CD4-positive, CD25-positive, alpha-beta regulatory T cell (primary cell): ENCODE measurements at regions not wholly inside any gene's neighbourhood (a gene's known extent, or its start where the extent isn't known, plus 50 kb on each side); places are given as distances from the start of the nearest gene placed in this dataset.
A peak's percentile ranks its signal among the peaks of the same experiment; 100 is the strongest.

Source experiments
- ATAC-seq, 2 donors: fragments of 150-1000 bp; cut with Tn5 transposase; one replicate each; pipeline ENCODE4 v1.10.0; 2021; ENCODE audit warnings: low read depth in 2 of 2, moderate number of reproducible peaks in 2 of 2, moderate library complexity in 1 of 2
- DNase-seq, 3 donors: peaks; one replicate each; pipeline versions ENCODE4 v3.0.0 to v3.0.0-alpha.2; 2012 to 2022; ENCODE audit warnings: mixed read lengths in 1 of 3
- H3K27ac ChIP-seq: one replicate; pipeline ENCODE4 v1.7.0; 2013; ENCODE audit warnings: mild to moderate bottlenecking, low read length; ENCODE audit not compliant: insufficient read depth, poor library complexity, severe bottlenecking
- H3K27me3 ChIP-seq: one replicate; pipeline ENCODE4 v1.7.0; 2013; ENCODE audit warnings: low read length; ENCODE audit not compliant: control insufficient read depth, insufficient read depth
- H3K36me3 ChIP-seq: one replicate; pipeline ENCODE4 v1.7.0; 2013; ENCODE audit warnings: mild to moderate bottlenecking, low read length, moderate library complexity; ENCODE audit not compliant: control insufficient read depth, insufficient read depth
- H3K4me1 ChIP-seq: 2 replicates; pipeline ENCODE4 v1.7.0; 2013; ENCODE audit warnings: mild to moderate bottlenecking, low read length; ENCODE audit not compliant: insufficient read depth, control insufficient read depth, poor library complexity, severe bottlenecking
- H3K4me3 ChIP-seq: one replicate; pipeline ENCODE4 v1.7.0; 2013; ENCODE audit warnings: low read depth, mild to moderate bottlenecking, low read length, moderate library complexity
- H3K9me3 ChIP-seq, 2 experiments: 1 replicate in 1 of 2; 2 replicates in 1 of 2; pipeline ENCODE4 v1.7.0; 2013; ENCODE audit warnings: low read length in 2 of 2, mild to moderate bottlenecking in 1 of 2, moderate library complexity in 1 of 2; ENCODE audit not compliant: control insufficient read depth in 2 of 2
- H3K27ac Mint-ChIP-seq, 3 donors: one replicate each; pipeline ENCODE4 v1.8.0; 2020 to 2022; ENCODE audit warnings: mild to moderate bottlenecking in 3 of 3, mixed read lengths in 3 of 3, moderate library complexity in 2 of 3
- H3K27me3 Mint-ChIP-seq: one replicate; pipeline ENCODE4 v1.8.0; 2022; ENCODE audit warnings: mild to moderate bottlenecking, mixed read lengths
- H3K36me3 Mint-ChIP-seq: one replicate; pipeline ENCODE4 v1.8.0; 2020; ENCODE audit warnings: mixed read lengths
- H3K4me1 Mint-ChIP-seq, 4 donors: one replicate each; pipeline ENCODE4 v1.8.0; 2020 to 2022; ENCODE audit warnings: mixed read lengths in 4 of 4, mild to moderate bottlenecking in 1 of 4
- H3K4me3 Mint-ChIP-seq, 4 donors: one replicate each; pipeline ENCODE4 v1.8.0; 2020 to 2022; ENCODE audit warnings: mild to moderate bottlenecking in 4 of 4, mixed read lengths in 4 of 4, moderate library complexity in 3 of 4
- H3K9me3 Mint-ChIP-seq, 7 donors: one replicate each; pipeline ENCODE4 v1.8.0; 2020 to 2022; ENCODE audit warnings: mixed read lengths in 7 of 7, mild to moderate bottlenecking in 3 of 7, moderate library complexity in 2 of 7

GRCh38 chr17:419073-419735 is 66.6 kb upstream of the RPH3AL start:
- H3K27ac Mint-ChIP-seq, result peak overlapping the region; percentile 44 to 93 (median 73)
- peak; percentile 15 to 18 for ATAC-seq
- H3K27me3 Mint-ChIP-seq, result no peaks in the 10 kb centered on the region
- peaks cover 10 to 64% (median 37%) of the 10 kb centered on the region in 4 donors for H3K4me1 Mint-ChIP-seq
- no peaks in the 10 kb centered on the region for H3K36me3 ChIP-seq
- H3K36me3 Mint-ChIP-seq, result peaks cover under 1% of the 10 kb centered on the region
- H3K27me3 ChIP-seq, result no peaks in the 10 kb centered on the region
- H3K4me3 ChIP-seq, result no peak overlapping the region
- H3K4me1 ChIP-seq, result peaks cover 59% of the 10 kb centered on the region
- H3K27ac ChIP-seq, result peak overlapping the region; percentile 43
- no peaks in the 10 kb centered on the region for H3K9me3 ChIP-seq
- DNase-seq, result peak in 2 of 3 donors; percentile 61 to 78
- H3K4me3 Mint-ChIP-seq, result peak overlapping the region in 3 of 4 donors; percentile 42 to 53 (median 48)
- peaks cover 0 to 1% (median 0%) of the 10 kb centered on the region in 7 donors for H3K9me3 Mint-ChIP-seq

- H3K4me3 ChIP-seq, result peak overlapping the region; percentile 37
- H3K4me1 ChIP-seq, result peaks cover 67% of the 10 kb centered on the region
- H3K36me3 Mint-ChIP-seq, result peaks cover 5% of the 10 kb centered on the region
Measured at GRCh38 chr17:418421-418751, 65.8 kb upstream of the RPH3AL start.

DNA sequence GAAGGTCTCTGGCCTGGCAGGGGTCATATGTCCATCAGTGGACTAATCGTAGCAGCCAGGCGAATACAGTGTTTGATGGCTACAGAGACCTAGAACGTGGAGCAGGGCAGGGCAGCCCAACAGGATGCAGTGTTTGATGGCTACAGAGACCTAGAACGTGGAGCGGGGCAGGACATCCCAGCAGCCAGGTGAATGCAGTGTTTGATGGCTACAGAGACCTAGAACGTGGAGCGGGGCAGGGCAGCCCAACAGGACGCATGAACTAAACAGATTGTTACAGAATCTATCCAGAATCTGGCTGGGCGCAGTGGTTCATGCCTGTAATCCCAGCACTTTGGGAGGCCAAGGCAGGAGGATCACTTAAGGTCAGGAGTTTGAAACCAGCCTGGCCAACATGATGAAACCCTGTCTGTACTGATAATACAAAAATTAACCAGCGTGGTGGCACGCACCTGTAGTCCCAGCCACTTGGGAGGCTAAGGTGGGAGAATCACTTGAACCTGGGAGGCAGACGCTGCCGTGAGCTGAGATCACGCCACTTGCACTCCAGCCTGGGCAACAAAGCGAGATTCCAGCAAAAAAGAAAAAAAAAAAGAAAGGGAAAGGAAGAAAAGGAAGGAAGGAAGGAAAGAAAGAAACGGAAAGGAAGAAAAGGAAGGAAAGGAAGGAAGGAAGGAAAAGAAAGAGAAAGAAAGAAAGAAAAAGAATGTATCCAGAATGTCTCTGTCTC is 65.2 kb upstream of the RPH3AL start:
- peaks cover 14 to 72% (median 45%) of the 10 kb centered on the region in 4 donors for H3K4me1 Mint-ChIP-seq
- Histone ChIP-seq H3K4me3 (peak overlapping the region; percentile 43), H3K4me1 (peaks cover 72% of the 10 kb centered on the region), H3K27ac (peak overlapping the region; percentile 79), H3K9me3 (no peaks in the 10 kb centered on the region), H3K27me3 (no peaks in the 10 kb centered on the region), H3K36me3 (no peaks in the 10 kb centered on the region)
- H3K4me3 Mint-ChIP-seq, result peak overlapping the region; percentile 75 to 97 (median 91)
- peaks cover 0 to 1% (median 0%) of the 10 kb centered on the region in 7 donors for H3K9me3 Mint-ChIP-seq
- DNase-seq, result peak in 1 of 3 donors; percentile 9
- peak overlapping the region; percentile 93 to 95 (median 93) for H3K27ac Mint-ChIP-seq
- no peaks in the 10 kb centered on the region for H3K27me3 Mint-ChIP-seq
- ATAC-seq, result no peak
- peaks cover 5% of the 10 kb centered on the region for H3K36me3 Mint-ChIP-seq

More at GRCh38 chr17:418421-418751, 65.8 kb upstream of the RPH3AL start:
- Histone ChIP-seq H3K27me3 (no peaks in the 10 kb centered on the region), H3K36me3 (no peaks in the 10 kb centered on the region), H3K9me3 (no peaks in the 10 kb centered on the region), H3K27ac (peak overlapping the region; percentile 43)
- Mint-ChIP-seq H3K9me3 (peaks cover 0 to 1% (median 0%) of the 10 kb centered on the region in 7 donors), H3K27me3 (no peaks in the 10 kb centered on the region), H3K4me3 (peak overlapping the region; percentile 75 to 97 (median 91)), H3K4me1 (peaks cover 14 to 69% (median 41%) of the 10 kb centered on the region in 4 donors), H3K27ac (peak overlapping the region; percentile 48 to 95 (median 93))
- ATAC-seq (peak; percentile 62 to 68), DNase-seq (peak in 2 of 3 donors; percentile 59 to 86)

DNA sequence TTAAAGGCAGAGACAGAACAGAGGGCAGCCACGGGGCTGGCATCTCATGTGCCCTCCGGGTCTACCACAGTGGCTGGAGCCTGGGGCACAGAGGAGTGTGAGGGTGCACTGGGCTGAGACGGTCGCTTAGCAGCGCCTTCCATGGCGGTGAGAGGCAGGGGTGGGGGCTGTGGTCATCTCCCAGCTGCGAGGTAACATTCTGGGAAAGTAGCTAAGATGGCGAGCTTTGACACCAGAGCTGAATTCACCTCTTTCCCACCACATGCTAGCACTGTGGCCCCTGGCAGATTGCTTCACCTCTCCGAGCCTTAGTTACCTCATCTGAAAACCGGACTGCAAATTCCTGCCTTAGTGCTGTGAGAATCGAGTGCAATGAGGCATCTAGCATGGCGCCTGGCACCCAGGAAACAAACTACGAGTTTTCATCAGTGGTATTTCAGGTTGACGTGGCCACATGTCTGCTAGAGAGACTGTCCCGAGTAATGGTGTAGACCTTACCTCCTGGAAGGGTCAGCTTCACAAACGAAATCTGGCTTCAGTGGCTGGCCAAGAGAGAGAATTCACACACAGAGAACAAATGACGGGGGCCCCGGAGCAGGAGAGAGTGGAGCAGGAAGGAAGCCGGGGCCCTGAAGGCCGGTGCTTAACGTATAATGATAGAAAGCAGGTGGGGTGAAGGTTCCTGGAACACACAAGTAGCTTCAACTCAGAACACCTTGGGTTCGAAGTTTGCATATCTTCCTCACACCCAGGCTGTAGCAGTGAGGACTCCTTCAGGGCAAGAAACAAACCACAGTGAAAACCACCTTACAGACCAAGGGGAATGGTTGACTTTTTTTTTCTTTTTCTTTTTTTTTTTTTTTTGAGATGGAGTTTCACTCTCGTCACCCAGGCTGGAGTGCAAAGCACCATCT is 63.9 kb upstream of the RPH3AL start:
- peaks cover 85% of the 10 kb centered on the region for H3K4me1 ChIP-seq
- peak overlapping the region; percentile 97 for H3K4me3 Mint-ChIP-seq
- H3K36me3 ChIP-seq, result no peaks in the 10 kb centered on the region
- H3K9me3 ChIP-seq, result no peaks in the 10 kb centered on the region
- no peaks in the 10 kb centered on the region for H3K27me3 Mint-ChIP-seq
- H3K4me1 Mint-ChIP-seq, result peaks cover 17 to 85% (median 56%) of the 10 kb centered on the region in 4 donors
- H3K27me3 ChIP-seq, result no peaks in the 10 kb centered on the region
- DNase-seq (peak in 2 of 3 donors; percentile 59 to 93), ATAC-seq (peak; percentile 59 to 73)
- peaks cover 0 to 1% (median 0%) of the 10 kb centered on the region in 7 donors for H3K9me3 Mint-ChIP-seq
- peak overlapping the region; percentile 93 for H3K4me3 ChIP-seq
- peaks cover 5% of the 10 kb centered on the region for H3K36me3 Mint-ChIP-seq
- peak overlapping the region; percentile 79 for H3K27ac ChIP-seq
- peak overlapping the region; percentile 93 to 98 (median 97) for H3K27ac Mint-ChIP-seq

DNA sequence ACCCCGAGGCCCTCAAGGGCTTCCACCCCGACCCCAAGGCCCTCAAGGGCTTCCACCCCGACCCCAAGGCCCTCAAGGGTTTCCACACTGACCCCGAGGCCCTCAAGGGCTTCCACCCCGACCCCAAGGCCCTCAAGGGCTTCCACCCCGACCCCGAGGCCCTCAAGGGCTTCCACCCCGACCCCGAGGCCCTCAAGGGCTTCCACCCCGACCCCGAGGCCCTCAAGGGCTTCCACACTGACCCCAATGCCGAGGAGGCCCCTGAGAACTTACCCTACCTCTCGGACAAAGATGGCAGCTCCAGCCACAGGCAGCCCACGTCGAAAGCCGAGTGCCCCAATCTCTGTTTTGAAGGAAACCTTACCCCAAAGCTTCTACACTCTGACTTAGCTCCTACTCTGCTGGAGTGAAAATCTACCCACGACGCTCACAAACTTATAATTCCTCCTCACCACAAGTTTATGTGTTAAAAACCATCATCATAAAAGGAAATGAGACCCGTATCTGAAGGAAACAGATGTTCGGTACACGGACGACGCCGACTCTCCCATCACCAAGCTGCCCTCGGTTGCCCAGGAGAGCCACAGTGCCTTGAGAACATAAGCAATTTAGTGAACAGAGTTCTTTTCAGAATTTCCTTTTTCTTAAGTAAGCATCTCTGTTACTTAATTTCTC is 61.2 kb upstream of the RPH3AL start:
- Histone ChIP-seq H3K9me3 (no peaks in the 10 kb centered on the region), H3K36me3 (no peaks in the 10 kb centered on the region), H3K4me1 (peaks cover 91% of the 10 kb centered on the region), H3K4me3 (peak overlapping the region; percentile 68), H3K27ac (peak overlapping the region; percentile 79), H3K27me3 (no peaks in the 10 kb centered on the region)
- Mint-ChIP-seq H3K4me3 (peak overlapping the region; percentile 97), H3K27ac (peak overlapping the region; percentile 93 to 98 (median 97)), H3K4me1 (peaks cover 38 to 90% (median 70%) of the 10 kb centered on the region in 4 donors), H3K27me3 (peaks cover 15% of the 10 kb centered on the region), H3K9me3 (peaks cover 0 to 2% (median 0%) of the 10 kb centered on the region in 7 donors), H3K36me3 (peaks cover 5% of the 10 kb centered on the region)
- DNase-seq (peak in 2 of 3 donors; percentile 37 to 54), ATAC-seq (no peak)

DNA sequence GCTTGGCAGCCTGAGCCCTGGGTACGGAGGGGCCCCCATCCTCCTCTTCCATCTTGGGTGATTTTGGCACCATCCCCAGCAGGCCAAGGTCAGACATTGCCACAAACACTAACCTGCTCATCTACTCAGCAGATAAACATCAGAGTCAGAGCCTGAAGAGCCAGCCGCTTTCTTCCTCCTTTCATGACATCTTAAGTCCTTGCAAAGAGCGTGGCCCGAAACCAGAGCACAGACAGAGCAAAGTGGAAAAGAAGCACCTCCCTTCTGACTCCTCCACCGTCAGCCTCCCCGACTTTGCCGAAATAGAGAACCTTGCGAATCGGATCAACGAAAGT is 60.4 kb upstream of the RPH3AL start:
- Mint-ChIP-seq H3K4me1 (peaks cover 38 to 82% (median 65%) of the 10 kb centered on the region in 4 donors), H3K36me3 (peaks cover 5% of the 10 kb centered on the region), H3K9me3 (peaks cover 0 to 2% (median 0%) of the 10 kb centered on the region in 7 donors), H3K27ac (peak overlapping the region; percentile 86 to 97 (median 96)), H3K4me3 (peak overlapping the region; percentile 93 to 98 (median 96)), H3K27me3 (peaks cover 15% of the 10 kb centered on the region)
- Histone ChIP-seq H3K4me3 (peak overlapping the region; percentile 75), H3K4me1 (peaks cover 82% of the 10 kb centered on the region), H3K36me3 (no peaks in the 10 kb centered on the region), H3K27ac (peak overlapping the region; percentile 79), H3K27me3 (no peaks in the 10 kb centered on the region), H3K9me3 (no peaks in the 10 kb centered on the region)
- peak in 2 of 3 donors; percentile 20 to 66 for DNase-seq
- no peak for ATAC-seq
